ENCODE measurements at regions not wholly inside any gene's neighbourhood (a gene's known extent, or its start where the extent isn't known, plus 50 kb on each side); places are given as distances from the start of the nearest gene placed in this dataset.

DNA sequence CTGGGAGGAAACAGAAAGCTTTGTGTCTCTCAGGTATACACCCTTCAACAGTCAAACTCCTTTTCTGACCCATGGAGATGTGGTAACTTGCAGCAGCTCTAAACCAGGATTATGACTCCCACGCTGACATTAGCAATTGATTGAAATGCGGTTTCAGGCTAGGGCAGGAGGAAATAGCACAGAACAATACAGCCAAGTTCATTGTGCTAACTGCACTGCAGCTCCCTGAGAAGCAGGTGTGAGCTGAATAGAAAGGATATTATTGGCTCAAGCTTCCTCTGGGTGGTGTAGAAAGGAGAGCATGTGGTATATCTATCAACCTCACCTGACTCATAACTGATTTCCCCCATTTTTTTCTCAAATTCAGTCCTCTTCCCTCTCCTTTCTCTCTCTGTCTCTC lies 612.3 kb upstream of the BTBD3 start:
- TF ChIP-seq, protein P1, sequence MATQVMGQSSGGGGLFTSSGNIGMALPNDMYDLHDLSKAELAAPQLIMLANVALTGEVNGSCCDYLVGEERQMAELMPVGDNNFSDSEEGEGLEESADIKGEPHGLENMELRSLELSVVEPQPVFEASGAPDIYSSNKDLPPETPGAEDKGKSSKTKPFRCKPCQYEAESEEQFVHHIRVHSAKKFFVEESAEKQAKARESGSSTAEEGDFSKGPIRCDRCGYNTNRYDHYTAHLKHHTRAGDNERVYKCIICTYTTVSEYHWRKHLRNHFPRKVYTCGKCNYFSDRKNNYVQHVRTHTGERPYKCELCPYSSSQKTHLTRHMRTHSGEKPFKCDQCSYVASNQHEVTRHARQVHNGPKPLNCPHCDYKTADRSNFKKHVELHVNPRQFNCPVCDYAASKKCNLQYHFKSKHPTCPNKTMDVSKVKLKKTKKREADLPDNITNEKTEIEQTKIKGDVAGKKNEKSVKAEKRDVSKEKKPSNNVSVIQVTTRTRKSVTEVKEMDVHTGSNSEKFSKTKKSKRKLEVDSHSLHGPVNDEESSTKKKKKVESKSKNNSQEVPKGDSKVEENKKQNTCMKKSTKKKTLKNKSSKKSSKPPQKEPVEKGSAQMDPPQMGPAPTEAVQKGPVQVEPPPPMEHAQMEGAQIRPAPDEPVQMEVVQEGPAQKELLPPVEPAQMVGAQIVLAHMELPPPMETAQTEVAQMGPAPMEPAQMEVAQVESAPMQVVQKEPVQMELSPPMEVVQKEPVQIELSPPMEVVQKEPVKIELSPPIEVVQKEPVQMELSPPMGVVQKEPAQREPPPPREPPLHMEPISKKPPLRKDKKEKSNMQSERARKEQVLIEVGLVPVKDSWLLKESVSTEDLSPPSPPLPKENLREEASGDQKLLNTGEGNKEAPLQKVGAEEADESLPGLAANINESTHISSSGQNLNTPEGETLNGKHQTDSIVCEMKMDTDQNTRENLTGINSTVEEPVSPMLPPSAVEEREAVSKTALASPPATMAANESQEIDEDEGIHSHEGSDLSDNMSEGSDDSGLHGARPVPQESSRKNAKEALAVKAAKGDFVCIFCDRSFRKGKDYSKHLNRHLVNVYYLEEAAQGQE (IDR thresholded peaks at IDR 0.05; ENCODE audit: insufficient read depth in 1 of 2, low read depth in 2 of 2, low read length in 2 of 2): no peak
- no peak for TF ChIP-seq TAF1 (IDR thresholded peaks at IDR 0.05; ENCODE audit: borderline replicate concordance, insufficient read depth, low read length)
- TF ChIP-seq POLR2AphosphoS5 (IDR thresholded peaks at IDR 0.05; ENCODE audit: low read depth, low read length): no peak
- no peak for TF ChIP-seq SIN3A (IDR thresholded peaks at IDR 0.05; ENCODE audit: borderline replicate concordance, insufficient read depth, low read length)
